OCI-LY7 (cell line): ENCODE measurements at regions not wholly inside any gene's neighbourhood (a gene's known extent, or its start where the extent isn't known, plus 50 kb on each side); places are given as distances from the start of the nearest gene placed in this dataset.

ENCODE experiments used
- CTCF ChIP-seq: fragments of 200-600 bp; sonication (generic); conservative IDR thresholded peaks from 2 replicates; pipeline ENCODE4 v1.5.1; 2014; ENCODE audit warnings: mild to moderate bottlenecking, antibody characterized with exemption, low read length, moderate library complexity, mixed read lengths
- EZH2phosphoT487 ChIP-seq: fragments of 200-600 bp; sonication (generic); IDR thresholded peaks from 2 replicates; pipeline ENCODE4 v1.6.1; 2018; ENCODE audit warnings: low read depth, borderline replicate concordance, mild to moderate bottlenecking, mixed run types, antibody characterized with exemption, low read length, moderate library complexity, mixed read lengths

GRCh38 chrX:22748093-22748999, 251.4 kb upstream of the DDX53 start:
- peak; percentile 76 for TF ChIP-seq CTCF
- TF ChIP-seq EZH2phosphoT487 = no peak
